ENCODE measurements at regions not wholly inside any gene's neighbourhood (a gene's known extent, or its start where the extent isn't known, plus 50 kb on each side); places are given as distances from the start of the nearest gene placed in this dataset.

GRCh38 chr5:3452622-3453021, 143.0 kb upstream of the IRX1 start:
- Histone ChIP-seq H3K4me3 (ENCODE audit: extremely low read depth in 1 of 4, insufficient read depth in 2 of 4, low read depth in 3 of 4, low read length in 4 of 4) (no peak overlapping the region), H2BK120ac (replicated peaks; ENCODE audit: low read depth, low read length) (no peak overlapping the region), H4K91ac (replicated peaks; ENCODE audit: insufficient read length, low read length) (no peak overlapping the region), H2AK5ac (ENCODE audit: low read depth, low read length) (no peak overlapping the region), H3K36me3 (ENCODE audit: control insufficient read depth in 2 of 4, insufficient read depth in 4 of 4, low read length in 3 of 4) (no peaks in the 10 kb centered on the region), H3K79me1 (ENCODE audit: low read depth, low read length) (no peaks in the 10 kb centered on the region), H3K4ac (replicated peaks; ENCODE audit: insufficient read length, low read depth, low read length) (no peak overlapping the region), H2BK20ac (ENCODE audit: low read length) (no peak overlapping the region), H3K4me1 (replicated peaks in 1 of 4; ENCODE audit: control insufficient read depth in 3 of 4, insufficient read depth in 4 of 4, low read length in 3 of 4) (no peaks in the 10 kb centered on the region), H3K27ac (ENCODE audit: low read depth, low read length) (no peak overlapping the region), H4K5ac (ENCODE audit: insufficient read length, low read depth, low read length) (no peak overlapping the region), H3K14ac (ENCODE audit: insufficient read length) (no peak overlapping the region), H2BK12ac (ENCODE audit: low read depth, low read length) (no peak overlapping the region), H4K8ac (ENCODE audit: extremely low read depth, insufficient read depth, low read length) (no peak overlapping the region), H3K23ac (ENCODE audit: insufficient read length) (no peak overlapping the region), H3K18ac (ENCODE audit: extremely low read depth, low read length) (no peak overlapping the region), H3K9me3 (ENCODE audit: insufficient read depth in 2 of 2, low read depth in 1 of 2, low read length in 1 of 2) (peaks cover 4 to 7% of the 10 kb centered on the region in 2 experiments; a peak in 1 of 4 replicates), H3K79me2 (ENCODE audit: control insufficient read depth in 1 of 2, insufficient read depth in 2 of 2, low read length in 2 of 2) (no peaks in the 10 kb centered on the region), H2AFZ (ENCODE audit: low read length) (no peak overlapping the region), H4K20me1 (replicated peaks in 1 of 2; ENCODE audit: control insufficient read depth in 1 of 2, insufficient read depth in 2 of 2, low read length in 2 of 2) (no peaks in the 10 kb centered on the region), H3K27me3 (replicated peaks in 1 of 4; ENCODE audit: control insufficient read depth in 3 of 4, extremely low read depth in 1 of 4, insufficient read depth in 3 of 4, low read length in 3 of 4) (no peaks in the 10 kb centered on the region; a peak in 1 of 7 replicates), H2BK5ac (ENCODE audit: low read depth, low read length) (no peak overlapping the region), H2BK15ac (ENCODE audit: low read length) (no peak overlapping the region), H3K56ac (replicated peaks; ENCODE audit: insufficient read length, low read depth, low read length) (no peak overlapping the region), H3K23me2 (ENCODE audit: low read depth, low read length) (no peaks in the 10 kb centered on the region), H3K4me2 (ENCODE audit: insufficient read depth in 1 of 2, low read depth in 2 of 2, low read length in 2 of 2) (no peak overlapping the region), H3K9ac (replicated peaks in 1 of 4; ENCODE audit: extremely low read depth in 1 of 4, low read depth in 3 of 4, low read length in 3 of 4) (no peak overlapping the region)
- 93% methylated on average over 6 of the region's 7 CpGs; no CpG with 5 or more reads in 1 of the 2 experiments for WGBS, 2 experiments (ENCODE audit: extremely low coverage in 1 of 2, insufficient coverage in 1 of 2, insufficient read length in 1 of 2, insufficient replicate concordance in 2 of 2, low coverage in 1 of 2, low lambda C conversion rate in 2 of 2, missing lambda C conversion rate in 1 of 2)
- no peak for TF ChIP-seq SUZ12 (IDR thresholded peaks at IDR 0.05; ENCODE audit: low read length)
- no peak for TF ChIP-seq CTBP2 (IDR thresholded peaks at IDR 0.05; ENCODE audit: borderline replicate concordance, insufficient read depth, insufficient read length, low read length)
- TF ChIP-seq BCL11A (IDR thresholded peaks at IDR 0.05; ENCODE audit: low read depth in 2 of 2, low read length in 2 of 2), result no peak
- no peak for FAIRE-seq
- CTCF ChIA-PET (ENCODE audit: partially characterized antibody), result interaction anchor here (0.6 to 1.7 kb wide), 2 partner anchors 78 to 138 kb away, joined by 3 to 4 read pairs; no protein-coding TSS in a partner anchor
- no peak for DNase-seq (ENCODE audit: low read depth in 1 of 2, low spot score in 2 of 2)
- POLR2A ChIA-PET (ENCODE audit: partially characterized antibody), result no interaction called here
